ENCODE measurements at regions not wholly inside any gene's neighbourhood (a gene's known extent, or its start where the extent isn't known, plus 50 kb on each side); places are given as distances from the start of the nearest gene placed in this dataset.

- no peaks in the 10 kb centered on the region for H3K4me1 Mint-ChIP-seq
- H2BK12ac ChIP-seq (ENCODE audit: insufficient read length, low read depth, low read length), result no peak overlapping the region
- H3K27ac ChIP-seq (ENCODE audit: insufficient read length, low read depth, low read length), result no peak overlapping the region
- H3K79me2 ChIP-seq (ENCODE audit: insufficient read depth, low read length), result no peaks in the 10 kb centered on the region
- H4K5ac ChIP-seq (ENCODE audit: insufficient read length, low read depth, low read length), result no peak overlapping the region
- no peaks in the 10 kb centered on the region for H3K27me3 ChIP-seq (ENCODE audit: insufficient read depth, low read length)
- no peaks in the 10 kb centered on the region for H3K27me3 Mint-ChIP-seq (ENCODE audit: low read depth)
- H3K9ac ChIP-seq (ENCODE audit: extremely low read depth, insufficient read length, low read length), result no peak overlapping the region
- H2BK5ac ChIP-seq (ENCODE audit: insufficient read length, low read length), result no peak overlapping the region
- no peaks in the 10 kb centered on the region for H3K4me1 ChIP-seq (ENCODE audit: insufficient read depth, low read length)
- H3K14ac ChIP-seq (ENCODE audit: insufficient read depth, low read length), result no peak overlapping the region; the same call in 1 of the 2 replicates
- H3K23me2 ChIP-seq (ENCODE audit: insufficient read length, low read depth, low read length, poor library complexity, severe bottlenecking), result no peaks in the 10 kb centered on the region
- DNase-seq, result no peak
- H3K4me2 ChIP-seq (ENCODE audit: insufficient read depth, insufficient read length, low read length), result no peak overlapping the region
- H2BK120ac ChIP-seq (ENCODE audit: low read depth, low read length, poor library complexity, severe bottlenecking), result no peak overlapping the region
- peaks cover 0 to 5% (median 0%) of the 10 kb centered on the region in 3 experiments; a peak in 2 of 7 replicates for H3K36me3 Mint-ChIP-seq (ENCODE audit: insufficient read depth in 1 of 3, low read depth in 3 of 3)
- no peak overlapping the region for H4K91ac ChIP-seq (ENCODE audit: insufficient read length, low read depth, low read length)
- no peaks in the 10 kb centered on the region for H3K79me1 ChIP-seq (ENCODE audit: insufficient read depth, low read depth, low read length, poor library complexity, severe bottlenecking)
- no peak for TF ChIP-seq CTCF (conservative IDR thresholded peaks at IDR 0.05)
- no CpG with 5 or more reads among the region's 7 CpGs for WGBS (ENCODE audit: extremely low coverage, insufficient read length, low lambda C conversion rate)
- peaks cover 3% of the 10 kb centered on the region in 2 experiments; a peak in 3 of 5 replicates for H3K9me3 Mint-ChIP-seq
- H3T11ph ChIP-seq (ENCODE audit: low read length), result no peak overlapping the region
- H3K56ac ChIP-seq (ENCODE audit: insufficient read length, low read depth, low read length), result no peak overlapping the region
- no peak overlapping the region for H2BK15ac ChIP-seq (ENCODE audit: low read depth, low read length)
- no peaks in the 10 kb centered on the region for H3K9me3 ChIP-seq (ENCODE audit: control insufficient read depth, low read depth, low read length)
- H3K4me3 Mint-ChIP-seq, result no peak overlapping the region
- H4K8ac ChIP-seq (replicated peaks; ENCODE audit: insufficient read length, low read depth, low read length), result no peak overlapping the region
- H2AK5ac ChIP-seq (ENCODE audit: insufficient read length, low read length), result no peak overlapping the region
- no peak overlapping the region for H3K18ac ChIP-seq (ENCODE audit: insufficient read length, low read depth, low read length)
- H2BK20ac ChIP-seq (ENCODE audit: low read depth, low read length, poor library complexity, severe bottlenecking), result no peak overlapping the region
- no peaks in the 10 kb centered on the region for H4K20me1 ChIP-seq (ENCODE audit: control insufficient read depth, insufficient read depth, insufficient read length)
- no peak overlapping the region for H2AFZ ChIP-seq (ENCODE audit: low read length)
- H3K27ac Mint-ChIP-seq, result no peak overlapping the region
- no peak overlapping the region for H3K4ac ChIP-seq (ENCODE audit: low read depth, low read length)
- no peak overlapping the region for H3K23ac ChIP-seq (ENCODE audit: insufficient read length, low read depth, low read length)
Measured at GRCh38 chr5:13581914-13582313, 362.6 kb downstream of the DNAH5 start.
